ENCODE measurements at regions not wholly inside any gene's neighbourhood (a gene's known extent, or its start where the extent isn't known, plus 50 kb on each side); places are given as distances from the start of the nearest gene placed in this dataset.

DNA sequence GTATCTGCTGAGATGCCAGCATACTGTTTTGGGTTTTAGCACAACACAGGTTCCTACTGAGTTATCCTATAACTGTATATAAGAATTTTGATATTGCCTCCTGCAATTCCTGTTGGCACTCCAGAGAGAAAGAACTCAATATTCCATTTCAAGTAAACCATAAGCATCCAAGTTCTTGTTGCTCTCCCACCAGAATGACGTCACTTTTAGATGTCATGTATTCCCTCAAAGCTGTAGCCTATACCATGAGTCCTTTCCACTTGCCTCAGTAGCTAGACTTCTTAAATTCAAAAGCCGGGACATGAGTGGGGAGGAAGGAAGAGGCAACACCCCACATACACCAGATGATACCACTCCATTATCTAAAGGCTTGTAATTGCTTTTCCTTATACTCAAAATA, 171.5 kb downstream of the ALDH8A1 start:
- no peak for TF ChIP-seq ZNF318 (IDR thresholded peaks at IDR 0.05; ENCODE audit: borderline replicate concordance in 1 of 2, low read depth in 1 of 2)
- no peak for TF ChIP-seq RUNX1 (IDR thresholded peaks at IDR 0.05; ENCODE audit: low read depth)
- TF ChIP-seq ARID4B (CRISPR knock-in tag; IDR thresholded peaks at IDR 0.05) = no peak
- TF ChIP-seq FOSL1 (tag; conservative IDR thresholded peaks at IDR 0.05) = no peak
- TF ChIP-seq SMARCA4 (IDR thresholded peaks at IDR 0.05) = no peak
- TF ChIP-seq NR3C1 (CRISPR knock-in tag; IDR thresholded peaks at IDR 0.05) = no peak
- TF ChIP-seq CHD4 (IDR thresholded peaks at IDR 0.05; ENCODE audit: insufficient read depth, insufficient replicate concordance, low read depth, low read length, poor library complexity, severe bottlenecking) = no peak
- TF ChIP-seq ZNF121 (CRISPR knock-in tag; conservative IDR thresholded peaks at IDR 0.05) = no peak
